GM06990 (cell line): ENCODE measurements at regions not wholly inside any gene's neighbourhood (a gene's known extent, or its start where the extent isn't known, plus 50 kb on each side); places are given as distances from the start of the nearest gene placed in this dataset.

Experiments
- DNase-seq: peaks from one replicate; pipeline ENCODE4 v3.0.0-alpha.2; 2011; ENCODE audit not compliant: insufficient read length; ENCODE audit errors: extremely low read depth
- H3K27me3 ChIP-seq: replicated peaks from 2 replicates; pipeline ENCODE4 v1.6.0; 2011; ENCODE audit warnings: low read length; ENCODE audit not compliant: control insufficient read depth, insufficient read depth
- H3K36me3 ChIP-seq: 2 replicates; pipeline ENCODE4 v1.5.1; 2011; ENCODE audit warnings: low read length; ENCODE audit not compliant: control insufficient read depth, insufficient read depth
- H3K4me3 ChIP-seq: replicated peaks from 2 replicates; pipeline ENCODE4 v1.5.1; 2011; ENCODE audit warnings: low read depth, mild to moderate bottlenecking, control low read depth, low read length
- TF ChIP-seq, protein P1 (sequence below): IDR thresholded peaks from 2 replicates; pipeline ENCODE4 v1.5.1; 2011; ENCODE audit warnings: low read length, control low read depth, mild to moderate bottlenecking, inconsistent platforms; ENCODE audit not compliant: insufficient read depth, poor library complexity, severe bottlenecking

DNA sequence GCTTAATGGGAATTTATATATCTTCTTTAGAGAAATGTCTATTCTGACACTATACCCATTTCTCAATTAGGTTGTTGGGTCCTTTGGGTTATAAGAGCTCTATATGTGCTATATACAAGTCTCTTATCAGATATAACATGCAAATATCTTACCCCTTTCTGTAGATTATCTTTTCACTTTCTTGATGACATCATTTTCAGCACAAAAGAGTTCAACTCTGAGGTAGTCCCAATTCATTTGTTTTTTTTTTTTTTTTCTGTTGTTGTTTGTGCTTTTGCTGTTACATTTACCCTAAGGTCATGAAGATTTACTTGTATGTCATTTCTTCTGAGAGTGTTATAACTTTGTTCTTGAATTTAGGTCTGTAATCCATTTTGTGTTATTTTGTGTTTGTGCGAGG, 326.4 kb downstream of the CENPC start:
- Histone ChIP-seq H3K27me3 (no peaks in the 10 kb centered on the region), H3K4me3 (no peak overlapping the region), H3K36me3 (no peaks in the 10 kb centered on the region)
- TF ChIP-seq, protein P1, sequence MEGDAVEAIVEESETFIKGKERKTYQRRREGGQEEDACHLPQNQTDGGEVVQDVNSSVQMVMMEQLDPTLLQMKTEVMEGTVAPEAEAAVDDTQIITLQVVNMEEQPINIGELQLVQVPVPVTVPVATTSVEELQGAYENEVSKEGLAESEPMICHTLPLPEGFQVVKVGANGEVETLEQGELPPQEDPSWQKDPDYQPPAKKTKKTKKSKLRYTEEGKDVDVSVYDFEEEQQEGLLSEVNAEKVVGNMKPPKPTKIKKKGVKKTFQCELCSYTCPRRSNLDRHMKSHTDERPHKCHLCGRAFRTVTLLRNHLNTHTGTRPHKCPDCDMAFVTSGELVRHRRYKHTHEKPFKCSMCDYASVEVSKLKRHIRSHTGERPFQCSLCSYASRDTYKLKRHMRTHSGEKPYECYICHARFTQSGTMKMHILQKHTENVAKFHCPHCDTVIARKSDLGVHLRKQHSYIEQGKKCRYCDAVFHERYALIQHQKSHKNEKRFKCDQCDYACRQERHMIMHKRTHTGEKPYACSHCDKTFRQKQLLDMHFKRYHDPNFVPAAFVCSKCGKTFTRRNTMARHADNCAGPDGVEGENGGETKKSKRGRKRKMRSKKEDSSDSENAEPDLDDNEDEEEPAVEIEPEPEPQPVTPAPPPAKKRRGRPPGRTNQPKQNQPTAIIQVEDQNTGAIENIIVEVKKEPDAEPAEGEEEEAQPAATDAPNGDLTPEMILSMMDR, result no peak
- DNase-seq, result no peak

DNA sequence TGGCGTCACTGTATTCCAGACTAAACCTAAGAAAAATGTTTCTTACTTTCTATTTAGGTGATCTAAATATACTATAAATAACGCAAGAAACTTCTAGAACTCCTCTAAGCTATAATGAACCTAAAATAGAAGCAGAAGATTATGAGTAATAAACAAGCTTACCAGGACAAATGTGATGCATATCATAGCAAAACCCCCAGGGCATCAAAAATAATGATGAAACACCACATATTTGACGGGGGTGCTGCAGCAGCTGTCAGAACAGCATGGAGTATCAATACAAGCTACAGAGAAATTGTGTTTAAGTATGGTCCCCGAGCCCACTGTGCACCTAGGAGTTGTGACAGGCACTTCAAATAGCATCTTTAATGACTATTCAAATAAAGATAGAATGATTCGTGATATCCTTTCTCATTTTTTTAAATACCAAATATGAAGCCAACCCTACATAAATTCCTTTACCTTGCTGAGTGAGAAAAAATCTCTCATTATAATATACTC, 337.3 kb downstream of the CENPC start:
- no peaks in the 10 kb centered on the region for H3K27me3 ChIP-seq
- no peak overlapping the region for H3K4me3 ChIP-seq
- DNase-seq, result no peak
- TF ChIP-seq, protein P1, result no peak
- H3K36me3 ChIP-seq, result no peaks in the 10 kb centered on the region

DNA sequence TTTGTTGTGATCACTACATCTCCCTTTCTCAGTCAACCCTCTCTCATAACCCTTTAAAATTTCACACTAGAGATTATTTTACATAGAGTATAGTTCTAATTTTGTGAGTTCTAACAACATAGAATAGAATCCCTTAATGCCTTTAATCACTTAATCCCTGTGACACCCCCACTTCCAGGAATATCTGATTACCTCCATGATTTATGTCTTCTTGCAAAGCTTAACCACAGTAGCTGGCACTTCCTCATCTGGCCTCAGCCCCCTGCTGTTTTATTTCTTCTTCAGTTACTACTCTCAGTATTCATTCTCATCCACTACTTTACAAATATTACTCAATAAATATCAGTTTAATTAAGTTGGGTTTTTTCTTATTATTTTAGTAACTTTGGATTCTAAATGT, 340.9 kb downstream of the CENPC start:
- no peaks in the 10 kb centered on the region for H3K36me3 ChIP-seq
- H3K4me3 ChIP-seq, result no peak overlapping the region
- DNase-seq, result no peak
- H3K27me3 ChIP-seq, result no peaks in the 10 kb centered on the region
- TF ChIP-seq, protein P1, result no peak

DNA sequence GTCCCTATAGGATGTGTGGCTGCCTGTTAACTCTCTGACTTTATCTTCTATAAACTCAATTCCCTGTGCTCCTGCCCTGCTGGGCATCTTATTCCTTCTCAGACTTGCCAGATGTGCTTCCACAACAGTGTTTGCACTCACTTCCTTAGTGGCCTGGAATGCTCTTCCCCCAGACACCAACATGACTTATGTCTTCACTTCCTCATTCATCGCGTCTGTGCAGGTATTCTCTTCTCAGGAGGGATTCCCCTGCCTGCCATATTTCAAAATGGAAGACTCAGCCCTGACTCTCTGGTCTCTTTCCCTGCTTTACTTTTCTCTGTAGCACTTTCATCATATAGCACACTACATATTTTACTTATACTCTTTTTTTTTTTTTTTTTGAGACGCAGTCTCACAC, 344.0 kb downstream of the CENPC start:
- Histone ChIP-seq H3K4me3 (no peak overlapping the region), H3K27me3 (no peaks in the 10 kb centered on the region), H3K36me3 (no peaks in the 10 kb centered on the region)
- TF ChIP-seq, protein P1, result no peak
- DNase-seq, result no peak

DNA sequence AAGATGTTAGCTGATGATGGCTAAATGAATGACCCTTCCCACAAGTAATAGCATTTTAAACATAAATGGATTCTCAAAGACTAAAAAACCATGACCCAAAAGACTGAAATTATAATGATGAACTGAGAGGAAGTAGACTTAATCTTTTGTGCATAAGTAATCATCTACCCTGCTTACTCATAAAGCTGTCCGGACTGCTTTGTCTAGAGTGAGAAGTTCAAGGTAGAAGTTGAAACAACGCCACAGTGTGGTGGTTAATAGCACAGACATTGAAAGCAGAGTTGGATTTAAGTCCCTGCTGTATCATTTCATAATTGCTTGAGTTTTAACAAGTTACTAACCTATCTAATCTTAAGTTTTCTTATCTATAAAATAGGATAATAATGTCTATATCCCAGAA, 346.6 kb downstream of the CENPC start:
- Histone ChIP-seq H3K27me3 (no peaks in the 10 kb centered on the region), H3K4me3 (no peak overlapping the region), H3K36me3 (no peaks in the 10 kb centered on the region)
- peak; percentile 3 for DNase-seq
- TF ChIP-seq, protein P1, result peak; percentile 33

DNA sequence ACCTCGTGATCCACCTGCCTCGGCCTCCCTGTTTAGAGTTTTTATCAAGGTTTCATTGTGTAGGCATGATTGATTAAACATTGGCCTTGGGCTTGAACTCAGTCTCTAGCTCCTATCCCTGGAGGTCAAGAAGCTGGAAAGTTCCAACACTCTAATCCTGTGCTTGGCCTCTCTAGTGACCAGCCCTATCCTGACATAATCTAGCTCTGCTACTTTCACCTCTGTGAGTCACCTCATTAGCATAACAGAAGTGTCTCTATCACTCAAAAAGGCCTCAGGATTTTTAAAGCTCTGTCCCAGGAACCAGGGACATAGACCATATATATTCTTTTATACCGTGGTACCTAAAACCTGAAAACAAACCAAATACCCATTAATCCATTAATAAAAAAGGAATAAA, 377.5 kb downstream of the CENPC start:
- Histone ChIP-seq H3K36me3 (no peaks in the 10 kb centered on the region), H3K27me3 (no peaks in the 10 kb centered on the region), H3K4me3 (no peak overlapping the region)
- TF ChIP-seq, protein P1, result no peak
- DNase-seq, result no peak
